ENCODE measurements at regions not wholly inside any gene's neighbourhood (a gene's known extent, or its start where the extent isn't known, plus 50 kb on each side); places are given as distances from the start of the nearest gene placed in this dataset.

DNA sequence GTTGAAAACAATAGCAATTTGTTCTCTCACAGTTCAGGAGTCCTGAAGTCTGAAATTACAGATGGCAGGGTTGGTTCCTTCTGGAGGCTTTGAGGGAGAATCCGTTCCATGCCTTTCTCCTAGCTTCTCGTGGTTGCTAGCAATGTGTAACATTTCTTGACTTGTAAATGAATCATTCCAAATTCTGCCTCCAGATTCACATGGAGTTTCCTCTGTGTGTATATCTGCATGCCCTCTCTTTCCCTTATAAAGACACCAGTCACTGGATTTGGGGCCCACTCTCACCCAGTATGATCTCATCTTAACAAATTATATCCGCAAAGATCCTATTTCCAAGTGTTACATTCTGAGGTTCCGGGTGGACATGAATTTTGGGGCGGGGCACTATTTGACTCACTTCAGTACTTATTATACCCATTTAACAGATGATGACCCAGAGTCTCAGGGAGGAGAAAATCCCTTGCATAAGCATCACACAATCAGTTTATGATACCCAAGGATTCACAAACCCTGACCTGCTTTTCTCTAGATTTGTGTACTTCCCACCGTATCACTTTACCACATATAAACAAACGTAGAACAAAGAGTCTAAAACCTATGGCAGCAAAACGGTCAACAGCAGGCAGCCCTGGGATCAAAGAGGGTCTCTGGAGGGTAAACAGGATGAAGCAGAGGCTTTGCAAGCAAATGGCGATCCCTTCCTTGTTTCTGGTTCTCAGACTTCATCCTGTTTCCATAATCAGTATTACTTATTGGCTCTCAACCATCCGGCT is 93.7 kb downstream of the C9orf152 start:
- WGBS, 3 donors: 65 to 70% (median 67%) methylated on average over 10 of the region's 10 CpGs
- H3K27ac ChIP-seq (ENCODE audit: low read depth, low read length): no peak overlapping the region

DNA sequence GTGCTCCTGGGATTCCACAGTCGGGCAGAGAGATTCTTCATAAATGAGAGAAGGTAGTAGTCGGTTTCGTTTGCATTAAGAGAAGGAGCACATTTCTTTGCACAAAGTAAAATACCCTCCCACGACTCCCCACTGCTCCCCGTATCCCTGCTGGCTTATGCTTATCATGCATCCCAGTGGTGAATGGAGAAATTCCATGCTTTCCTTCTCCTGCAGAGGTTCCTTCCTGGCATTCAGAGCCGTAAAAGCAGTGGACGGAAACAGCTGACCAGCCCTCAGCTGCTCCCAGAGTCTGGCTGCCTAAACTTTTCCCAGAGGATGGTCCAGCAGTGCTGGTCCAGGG is 93.1 kb downstream of the C9orf152 start:
- WGBS, 3 donors: 38 to 45% (median 43%) methylated on average over 7 of the region's 7 CpGs
- H3K27ac ChIP-seq (ENCODE audit: low read depth, low read length): no peak overlapping the region

DNA sequence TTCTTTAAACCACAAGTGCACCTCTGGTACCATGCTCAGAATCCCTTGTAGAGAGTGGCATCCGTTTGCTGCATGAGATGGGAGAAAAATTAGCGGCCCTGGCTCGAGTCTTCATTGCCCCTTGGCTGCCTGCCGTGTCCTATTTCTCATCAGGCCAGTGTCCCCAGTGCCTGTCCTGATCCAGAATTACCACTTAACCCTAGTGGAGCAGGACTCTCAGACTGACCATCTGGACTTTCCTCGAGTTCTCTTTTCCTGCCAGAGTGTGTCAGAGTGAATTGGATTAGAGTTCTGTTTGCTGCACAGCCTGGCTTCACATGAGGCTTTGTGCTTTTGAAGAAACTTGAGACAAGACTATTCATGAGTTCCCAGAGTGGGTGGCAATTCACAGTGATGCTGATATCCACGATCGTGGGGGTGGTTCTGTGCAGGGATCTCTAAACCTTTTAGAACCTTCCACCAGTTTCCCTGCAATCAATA is 92.6 kb downstream of the C9orf152 start:
- no peak overlapping the region for H3K27ac ChIP-seq (ENCODE audit: low read depth, low read length)
- 42 to 59% (median 47%) methylated on average over 7 of the region's 7 CpGs for WGBS, 3 donors

DNA sequence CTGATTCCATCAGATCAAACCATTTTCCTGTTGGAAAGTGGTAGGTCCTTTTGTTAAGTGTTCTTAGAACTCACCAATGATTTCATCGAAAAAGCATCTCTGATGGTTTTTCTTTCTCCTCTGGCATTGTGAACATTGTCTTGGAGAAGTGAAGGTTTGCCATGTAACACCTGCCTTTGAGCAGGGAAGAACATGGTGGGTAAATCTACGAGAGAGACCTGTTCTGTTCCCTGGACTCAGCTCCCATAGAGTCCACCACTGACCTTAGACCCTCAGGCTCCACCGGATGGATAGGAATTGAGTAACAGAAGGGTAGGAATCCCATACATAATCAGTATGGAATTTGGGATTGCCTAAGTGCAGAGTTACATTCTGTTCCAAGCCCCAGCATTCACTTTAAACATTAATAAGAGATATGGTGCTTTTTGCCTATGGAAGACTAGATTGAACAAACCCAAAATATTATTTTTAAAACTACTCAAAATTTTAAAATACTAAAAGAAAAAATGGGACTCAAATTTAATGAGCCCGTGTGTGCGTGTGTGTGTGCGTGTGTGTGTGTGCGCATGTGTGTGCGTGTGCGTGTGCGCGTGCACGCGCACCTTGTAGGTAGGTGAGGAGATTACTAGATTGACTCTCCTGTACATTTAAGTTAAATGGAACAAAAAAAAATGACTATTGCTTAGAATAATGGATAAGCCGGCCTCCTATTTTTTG is 92.0 kb downstream of the C9orf152 start:
- WGBS, 3 donors: 86 to 90% (median 86%) methylated on average over 14 of the region's 14 CpGs
- H3K27ac ChIP-seq (ENCODE audit: low read depth, low read length): no peak overlapping the region

DNA sequence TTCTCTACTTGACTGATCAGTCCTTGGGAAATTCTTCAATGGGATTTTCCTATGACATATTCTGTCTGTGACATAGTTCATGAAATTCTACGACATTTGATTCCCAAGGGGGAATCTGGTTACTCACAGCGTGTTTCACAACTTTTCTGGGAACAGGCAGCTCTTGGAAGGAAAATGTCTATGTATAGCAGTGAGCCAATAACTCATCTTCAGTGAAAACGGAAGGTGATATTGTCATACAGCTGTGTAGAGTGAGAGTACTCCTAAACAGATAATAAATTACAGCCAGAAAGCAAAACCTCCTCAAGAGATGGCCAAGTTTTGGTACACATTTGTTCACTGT is 91.4 kb downstream of the C9orf152 start:
- 33 to 64% (median 41%) methylated on average over 3 of the region's 3 CpGs for WGBS, 3 donors
- no peak overlapping the region for H3K27ac ChIP-seq (ENCODE audit: low read depth, low read length)

DNA sequence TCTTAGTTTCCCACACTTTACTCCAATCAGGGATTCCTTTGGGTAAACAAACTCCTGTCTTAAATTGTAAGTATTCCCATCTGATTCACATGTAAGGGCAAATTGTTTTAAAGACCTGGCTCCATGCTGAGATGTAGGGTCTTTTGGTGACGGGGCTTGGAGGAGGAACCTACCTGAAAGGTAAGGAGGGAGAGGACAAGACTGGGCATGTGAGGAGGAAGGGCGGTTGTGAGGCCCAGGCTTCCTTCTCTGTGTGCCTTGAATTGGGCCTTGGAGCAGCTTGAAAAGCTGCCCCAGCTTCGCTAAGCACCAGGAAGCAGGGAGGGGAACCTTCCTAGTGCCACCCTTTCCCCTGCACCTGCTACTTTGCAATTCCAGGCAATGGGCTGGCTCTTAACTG is 86.8 kb downstream of the C9orf152 start:
- H3K27ac ChIP-seq (ENCODE audit: low read depth, low read length): no peak overlapping the region
- 73 to 90% (median 76%) methylated on average over 3 of the region's 3 CpGs for WGBS, 3 donors

DNA sequence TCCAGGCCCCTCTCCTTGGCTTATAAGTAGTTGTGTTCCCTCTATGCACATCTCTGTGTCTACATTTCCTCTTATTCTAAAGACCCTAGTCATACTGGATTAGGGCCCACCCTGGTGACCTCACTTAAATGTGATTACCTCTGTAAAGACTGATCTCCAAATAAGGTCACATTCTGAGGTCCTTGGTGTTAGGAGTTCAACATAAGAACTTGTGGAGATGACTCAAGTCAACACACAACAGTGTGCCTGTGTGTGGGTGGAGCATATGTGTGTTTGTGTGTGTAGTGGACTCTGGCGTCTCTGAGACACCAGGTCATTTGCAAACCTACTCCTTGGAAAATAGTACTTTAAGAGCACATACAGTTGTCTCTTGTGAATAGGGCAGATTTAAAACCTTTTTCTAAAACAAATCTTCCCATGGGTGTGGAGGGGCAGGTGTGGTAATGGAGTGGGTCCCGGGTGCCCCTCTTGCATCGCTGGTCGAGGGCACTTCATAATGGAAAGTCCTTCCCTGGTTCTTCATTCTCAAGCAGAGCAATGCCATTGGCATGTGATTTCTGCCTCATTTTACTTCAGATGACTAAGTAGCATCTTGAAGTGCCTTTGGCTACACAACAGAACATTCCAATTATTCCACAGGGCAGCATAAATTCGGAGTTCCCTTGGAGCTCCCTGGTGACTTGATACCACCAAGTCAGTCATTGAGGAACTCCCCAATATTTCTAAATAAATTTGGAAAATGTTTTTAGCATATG is 84.4 kb downstream of the C9orf152 start:
- 89 to 91% (median 89%) methylated on average over 5 of the region's 5 CpGs for WGBS, 3 donors
- H3K27ac ChIP-seq (ENCODE audit: low read depth, low read length): no peak overlapping the region

DNA sequence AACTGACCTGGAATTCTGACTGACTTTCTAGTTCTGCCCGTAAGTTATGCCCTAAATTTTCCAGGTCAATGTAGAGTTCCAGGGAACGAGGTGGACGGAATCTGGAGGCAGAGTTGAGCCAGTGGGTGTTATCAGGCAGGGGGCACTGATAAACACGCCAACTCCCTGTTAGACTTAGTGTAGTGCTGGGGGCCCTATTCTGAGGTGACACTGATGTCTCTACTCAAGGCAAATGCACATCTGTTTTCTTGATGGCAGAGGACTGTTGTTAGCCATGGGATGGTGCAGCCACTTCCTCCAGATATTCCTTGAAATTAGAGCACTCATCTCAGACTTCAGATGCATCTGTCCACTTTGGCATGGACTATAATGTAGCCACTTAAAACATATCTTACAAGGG is 83.5 kb downstream of the C9orf152 start:
- WGBS, 3 donors: 85 to 91% (median 88%) methylated on average over 4 of the region's 4 CpGs
- no peak overlapping the region for H3K27ac ChIP-seq (ENCODE audit: low read depth, low read length)

DNA sequence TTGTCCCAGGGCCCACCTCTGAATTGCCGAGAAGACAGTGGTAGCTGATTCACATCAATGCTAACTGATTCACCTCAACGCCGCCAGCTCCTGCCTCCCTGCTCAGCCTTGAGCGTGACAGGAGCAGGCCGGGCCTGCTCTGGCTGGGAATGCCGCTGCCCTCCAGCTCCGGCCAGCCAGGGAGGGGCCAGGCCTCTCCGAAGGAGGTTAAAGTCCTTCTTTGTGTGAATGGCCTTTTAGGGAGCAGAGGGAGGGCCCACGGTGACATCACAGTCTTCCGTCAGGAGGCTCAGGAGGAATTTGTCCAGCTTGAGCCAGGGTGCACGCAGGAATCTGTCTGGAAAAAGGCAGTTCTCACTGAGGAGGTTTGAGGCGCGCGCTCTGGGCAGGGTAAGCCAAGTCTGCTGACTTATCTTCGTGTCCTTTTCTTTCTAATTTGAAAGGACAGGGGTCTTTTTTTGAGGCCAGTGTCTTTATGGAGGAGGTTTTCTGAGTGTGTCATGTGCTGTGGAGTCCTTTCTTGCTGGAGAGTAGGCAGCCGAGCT is 82.7 kb downstream of the C9orf152 start:
- 20 to 39% (median 20%) methylated on average over 16 of the region's 16 CpGs for WGBS, 3 donors
- no peak overlapping the region for H3K27ac ChIP-seq (ENCODE audit: low read depth, low read length)

DNA sequence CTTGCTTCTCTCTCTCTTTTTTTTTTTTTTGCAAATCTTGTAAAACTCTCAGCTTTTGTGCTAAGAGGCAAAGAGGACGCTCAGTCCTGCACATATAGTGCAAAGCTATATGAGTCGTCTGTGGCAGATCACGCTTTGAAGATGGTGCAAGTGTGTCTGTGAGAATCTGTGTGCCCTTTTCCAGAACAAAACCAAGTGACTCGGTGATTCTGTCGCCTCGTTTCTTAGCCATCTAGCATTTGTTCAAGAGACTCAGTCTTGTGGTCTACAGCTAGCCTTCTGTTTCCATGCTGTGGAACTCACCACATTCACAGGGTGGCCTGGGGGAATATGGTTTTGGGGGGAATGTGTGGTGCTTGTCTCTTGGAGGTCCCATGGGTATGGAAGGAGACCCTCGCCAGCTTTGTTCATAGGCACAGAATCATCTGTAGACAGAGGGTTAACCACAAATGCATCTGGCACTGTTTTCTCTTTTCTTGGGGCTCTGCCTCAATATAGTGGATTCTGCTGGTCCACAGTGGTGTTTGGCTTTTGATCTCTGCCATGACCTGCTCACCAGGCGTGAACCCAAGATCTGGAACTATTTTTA is 82.1 kb downstream of the C9orf152 start:
- WGBS, 3 donors: 61 to 81% (median 66%) methylated on average over 8 of the region's 8 CpGs

DNA sequence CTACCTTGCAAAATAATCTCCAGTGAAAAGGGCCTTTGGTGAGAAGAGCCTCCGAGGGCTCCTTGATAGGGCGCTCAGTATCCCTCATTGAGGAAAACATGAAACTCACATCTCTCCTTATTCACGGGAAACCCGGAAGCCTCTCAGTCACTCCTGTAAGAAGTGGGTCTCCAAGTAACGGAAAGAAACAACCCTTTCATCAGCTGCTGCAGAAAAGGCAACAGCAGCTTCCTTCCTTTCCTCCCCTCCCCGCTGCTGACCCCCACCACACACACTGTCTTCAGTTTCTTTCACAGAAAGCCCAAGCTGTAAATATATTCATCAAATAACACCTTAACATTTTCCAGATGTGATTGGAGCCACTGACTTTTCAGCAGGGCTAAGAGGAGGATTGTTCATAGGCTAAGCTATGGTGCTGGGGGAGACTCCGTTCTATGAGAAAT is 81.4 kb downstream of the C9orf152 start:
- WGBS, 3 donors: 42 to 78% (median 43%) methylated on average over 7 of the region's 7 CpGs
- H3K27ac ChIP-seq (ENCODE audit: low read depth, low read length): peak overlapping the region; percentile 46

More for the DNA sequence above, 82.1 kb downstream of the C9orf152 start:
- H3K27ac ChIP-seq (ENCODE audit: low read depth, low read length): peak overlapping the region; percentile 46

DNA sequence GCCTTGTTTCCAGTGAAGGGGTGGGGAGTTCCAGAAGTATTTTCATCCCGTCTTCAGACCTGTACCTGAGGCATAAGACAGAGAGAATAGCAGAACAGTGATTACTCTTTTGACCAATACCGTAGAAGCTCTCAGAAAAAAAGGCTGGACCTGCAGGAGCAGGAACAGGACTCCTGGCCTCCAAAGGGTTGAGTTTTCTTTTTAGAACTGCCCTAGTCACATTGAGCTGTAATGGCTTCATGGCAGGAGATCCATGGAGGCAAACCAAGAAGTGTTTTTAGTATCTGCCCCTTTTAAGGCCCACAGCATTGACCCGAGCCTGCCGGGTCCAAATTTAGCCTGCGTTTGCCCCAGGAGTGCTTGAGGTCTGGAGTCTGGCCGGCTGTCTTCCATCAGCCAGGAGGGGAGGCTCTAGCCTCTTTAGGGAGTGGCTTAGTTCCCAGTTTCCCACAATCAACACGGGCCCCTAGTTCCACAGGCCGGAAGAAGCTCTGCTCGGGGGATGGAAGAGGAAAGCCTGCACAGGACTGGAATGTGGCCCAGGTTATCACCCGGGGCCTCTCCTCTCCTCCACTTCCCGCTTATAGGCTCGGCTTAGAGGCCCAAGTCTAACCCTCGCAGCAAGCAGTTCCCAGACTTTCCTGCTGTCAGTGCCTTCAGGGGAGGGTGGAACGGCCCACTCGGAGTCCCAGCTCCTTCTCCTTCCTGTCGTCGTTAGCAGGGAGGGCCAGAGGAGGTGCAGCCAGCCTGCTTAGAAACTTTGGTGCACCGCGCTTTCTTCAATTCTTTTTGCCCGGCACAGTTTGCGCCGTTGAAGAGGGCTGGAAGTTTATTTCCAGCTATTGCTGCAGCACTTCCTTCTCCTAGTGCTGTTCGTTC is 80.7 kb downstream of the C9orf152 start:
- H3K27ac ChIP-seq (ENCODE audit: low read depth, low read length): peak overlapping the region; percentile 31
- 13 to 60% (median 19%) methylated on average over 23 of the region's 23 CpGs for WGBS, 3 donors

DNA sequence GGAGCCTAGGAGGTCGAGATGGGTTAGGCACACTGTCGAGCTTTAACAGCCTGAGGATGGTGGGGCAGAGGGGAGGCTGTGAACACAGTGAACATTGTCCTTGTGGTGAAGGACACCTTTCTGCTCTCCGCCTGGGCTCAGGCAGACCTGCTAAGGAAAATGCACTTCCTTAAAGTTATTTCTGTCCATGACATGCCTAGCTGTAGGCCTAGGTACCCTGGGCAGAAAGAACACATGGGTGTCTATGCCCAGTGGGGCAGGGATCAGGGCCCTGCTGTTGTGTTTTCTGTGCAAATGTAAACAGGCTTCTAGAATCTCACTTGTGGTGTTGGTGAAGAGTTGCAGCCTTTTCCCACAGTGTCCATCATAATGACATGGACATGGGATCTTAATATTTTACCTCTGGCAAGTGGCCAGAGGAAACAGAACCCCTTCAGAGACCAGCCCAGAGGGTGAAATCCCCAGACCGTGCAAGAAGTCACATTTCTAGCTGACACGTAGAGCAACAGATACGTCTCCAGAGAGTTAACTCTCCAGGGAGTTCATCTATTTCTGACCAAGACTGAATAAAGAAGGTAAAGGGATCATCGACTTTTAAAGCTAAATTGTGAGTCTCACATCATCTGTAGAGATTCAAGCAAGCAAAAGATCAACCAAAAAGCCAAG is 79.2 kb downstream of the C9orf152 start:
- 59 to 75% (median 60%) methylated on average over 7 of the region's 7 CpGs for WGBS, 3 donors
- no peak overlapping the region for H3K27ac ChIP-seq (ENCODE audit: low read depth, low read length)

DNA sequence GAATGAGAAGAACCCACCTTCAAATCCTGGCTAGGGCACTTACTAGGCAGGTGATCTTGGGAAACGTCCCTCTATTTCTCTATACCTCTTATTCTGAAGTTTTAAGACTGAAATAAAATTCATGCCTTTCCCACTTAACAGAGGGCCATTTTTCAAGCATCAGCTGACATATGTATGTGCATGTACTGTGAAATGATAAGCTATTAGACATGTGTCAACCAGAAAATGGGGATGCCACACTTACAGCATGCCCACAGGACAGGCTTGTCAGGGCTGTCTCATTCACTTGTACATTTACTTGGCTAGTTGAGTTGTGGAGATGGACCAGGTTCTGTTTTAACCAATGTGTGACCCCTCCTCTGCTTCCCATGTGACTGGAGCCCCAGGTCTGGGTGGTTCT is 78.5 kb downstream of the C9orf152 start:
- H3K27ac ChIP-seq (ENCODE audit: low read depth, low read length): no peak overlapping the region
- WGBS, 3 donors: 78 to 89% (median 81%) methylated on average over 1 of the region's 1 CpG

DNA sequence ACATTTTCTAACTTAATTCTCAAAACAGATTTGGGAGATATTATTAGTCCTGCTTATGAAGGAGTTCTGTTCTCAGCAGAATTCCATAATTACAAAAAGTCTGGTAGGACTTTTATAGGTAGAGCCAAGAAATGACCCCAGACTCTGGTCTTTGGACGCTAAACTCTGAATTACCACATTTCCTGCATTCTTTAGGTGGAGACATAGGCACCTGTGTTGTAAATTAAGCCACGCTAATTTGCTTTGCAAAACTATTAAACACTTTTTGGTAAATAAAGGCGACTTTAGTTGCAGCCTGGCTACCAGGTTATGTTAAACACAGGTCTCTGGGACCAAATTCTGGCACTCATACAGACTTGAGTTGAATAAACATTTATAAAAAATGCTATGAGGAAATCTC is 77.7 kb downstream of the C9orf152 start:
- 66 to 90% (median 71%) methylated on average over 3 of the region's 3 CpGs for WGBS, 3 donors
- H3K27ac ChIP-seq (ENCODE audit: low read depth, low read length): no peak overlapping the region

DNA sequence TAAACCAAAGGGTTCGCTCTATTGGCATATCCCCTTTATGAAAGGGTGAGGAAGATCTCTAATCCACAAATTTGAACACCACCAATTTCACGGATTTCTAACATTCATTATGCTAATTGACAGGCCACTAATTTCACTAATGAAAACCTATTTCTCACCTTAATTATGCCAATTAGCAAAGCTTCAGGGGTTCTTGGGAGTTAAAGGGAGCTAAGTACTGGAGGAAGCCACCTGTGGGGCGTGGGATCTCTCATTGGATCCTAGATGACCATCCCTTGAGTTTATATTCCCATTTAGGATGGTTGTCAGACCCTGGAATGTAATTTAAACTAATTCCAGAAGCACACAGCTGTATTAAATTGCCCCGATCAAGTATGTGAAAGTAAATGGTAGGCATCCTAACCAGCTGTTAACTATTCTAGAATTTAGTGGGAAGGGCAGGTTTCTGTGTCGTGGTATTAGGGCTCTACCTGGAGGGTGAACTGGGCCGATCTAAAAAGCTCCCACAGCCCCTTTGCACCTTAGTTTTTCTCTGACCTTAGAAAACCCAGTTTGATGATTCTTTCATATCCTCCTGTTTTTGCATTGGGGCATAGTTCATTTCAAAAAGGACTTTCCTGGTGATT is 77.1 kb downstream of the C9orf152 start:
- WGBS, 3 donors: 86 to 93% (median 92%) methylated on average over 6 of the region's 6 CpGs
- H3K27ac ChIP-seq (ENCODE audit: low read depth, low read length): no peak overlapping the region

DNA sequence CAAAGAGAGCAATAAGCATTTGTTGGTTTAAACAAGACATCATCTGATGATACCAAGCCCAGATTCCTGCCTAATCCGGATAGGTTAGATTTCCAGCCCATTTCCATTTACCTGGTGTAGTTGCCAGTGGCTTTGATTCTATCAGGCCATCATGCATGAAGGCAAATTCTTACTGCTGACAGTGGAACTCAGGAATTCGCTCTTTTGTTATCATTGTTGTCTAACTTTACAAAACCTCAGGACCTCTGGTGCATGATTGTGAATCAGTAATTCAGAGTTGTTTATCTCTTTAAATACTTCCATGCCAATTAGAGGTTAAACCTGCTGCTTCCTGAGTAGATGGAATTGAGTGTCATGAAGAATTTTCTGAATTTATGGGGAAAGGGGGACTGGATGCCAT is 76.5 kb downstream of the C9orf152 start:
- H3K27ac ChIP-seq (ENCODE audit: low read depth, low read length): no peak overlapping the region
- 87 to 92% (median 88%) methylated on average over 2 of the region's 2 CpGs for WGBS, 3 donors
